ENCODE measurements at regions not wholly inside any gene's neighbourhood (a gene's known extent, or its start where the extent isn't known, plus 50 kb on each side); places are given as distances from the start of the nearest gene placed in this dataset.

- Histone ChIP-seq H3K27ac (ENCODE audit: extremely low read depth, low read depth, low read length) (no peak overlapping the region), H3K36me3 (ENCODE audit: control insufficient read depth in 2 of 2, insufficient read depth in 1 of 2, low read length in 2 of 2) (no peaks in the 10 kb centered on the region), H3K4me1 (ENCODE audit: control insufficient read depth, insufficient read depth, low read length) (no peaks in the 10 kb centered on the region), H3K4me3 (ENCODE audit: low read depth, low read length) (no peak overlapping the region), H3K9me3 (ENCODE audit: control insufficient read depth, insufficient read depth, low read depth, low read length) (no peaks in the 10 kb centered on the region)
- CTCF ChIA-PET = no interaction called here
- POLR2A ChIA-PET = no interaction called here
- TF ChIP-seq KLF9 (tag by site-specific recombination; IDR thresholded peaks at IDR 0.05; ENCODE audit: low read depth) = no peak
- no peak for TF ChIP-seq ZBTB8A (tag by site-specific recombination; IDR thresholded peaks at IDR 0.05)
- TF ChIP-seq ZNF10 (tag by site-specific recombination; IDR thresholded peaks at IDR 0.05) = no peak
- TF ChIP-seq KLF1 (tag by site-specific recombination; IDR thresholded peaks at IDR 0.05) = no peak
- no peak for TF ChIP-seq ZNF248 (tag by site-specific recombination; IDR thresholded peaks at IDR 0.05)
Measured at GRCh38 chr2:164224007-164224406, 397.3 kb downstream of the GRB14 start.

DNA sequence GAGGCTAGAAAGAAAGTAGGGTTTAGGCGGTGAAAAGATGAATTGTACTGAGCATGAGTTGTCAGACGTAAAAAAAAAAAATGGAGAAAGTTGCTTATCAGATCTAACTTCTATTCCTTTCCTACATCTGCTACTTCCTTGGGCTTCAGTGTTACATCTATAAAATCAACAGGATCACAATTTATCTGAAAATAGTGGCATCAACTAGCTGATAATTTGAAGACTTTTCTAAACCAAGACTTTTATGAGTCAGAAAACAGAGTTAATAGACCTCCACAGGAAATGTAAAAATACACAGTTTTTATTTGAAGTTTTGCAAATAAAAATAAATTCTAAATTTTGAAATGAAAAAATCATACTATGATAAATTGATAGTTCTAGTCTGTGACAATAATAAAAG lies 399.8 kb downstream of the GRB14 start:
- Histone ChIP-seq H3K4me1 (ENCODE audit: control insufficient read depth, insufficient read depth, low read length) (no peaks in the 10 kb centered on the region), H3K27ac (ENCODE audit: extremely low read depth, low read depth, low read length) (no peak overlapping the region), H3K9me3 (ENCODE audit: control insufficient read depth, insufficient read depth, low read depth, low read length) (no peaks in the 10 kb centered on the region), H3K36me3 (ENCODE audit: control insufficient read depth in 2 of 2, insufficient read depth in 1 of 2, low read length in 2 of 2) (no peaks in the 10 kb centered on the region), H3K4me3 (ENCODE audit: low read depth, low read length) (no peak overlapping the region)
- CTCF ChIA-PET = interaction anchor here (0.6 to 0.7 kb wide), 2 partner anchors 173 to 1112 kb away, joined by 3 to 4 read pairs; no protein-coding TSS in a partner anchor
- POLR2A ChIA-PET = no interaction called here
- no peak for TF ChIP-seq GFI1B (tag by site-specific recombination; IDR thresholded peaks at IDR 0.05)
- TF ChIP-seq ZNF214 (tag by site-specific recombination; IDR thresholded peaks at IDR 0.05; ENCODE audit: borderline replicate concordance) = no peak
- TF ChIP-seq ZNF274 (IDR thresholded peaks at IDR 0.05; ENCODE audit: low read length) = no peak
- TF ChIP-seq ZNF274 (tag by site-specific recombination; IDR thresholded peaks at IDR 0.05; ENCODE audit: borderline replicate concordance) = no peak
- TF ChIP-seq ZNF488 (tag by site-specific recombination; IDR thresholded peaks at IDR 0.05) = no peak
- no peak for TF ChIP-seq KLF1 (tag by site-specific recombination; IDR thresholded peaks at IDR 0.05)
- no peak for TF ChIP-seq ZNF555 (tag by site-specific recombination; conservative IDR thresholded peaks at IDR 0.05)
- no peak for TF ChIP-seq ZNF664 (tag by site-specific recombination; IDR thresholded peaks at IDR 0.05)
- TF ChIP-seq ZNF580 (tag by site-specific recombination; IDR thresholded peaks at IDR 0.05) = no peak
- no peak for TF ChIP-seq ZSCAN18 (tag by site-specific recombination; IDR thresholded peaks at IDR 0.05)
- TF ChIP-seq, protein P1, sequence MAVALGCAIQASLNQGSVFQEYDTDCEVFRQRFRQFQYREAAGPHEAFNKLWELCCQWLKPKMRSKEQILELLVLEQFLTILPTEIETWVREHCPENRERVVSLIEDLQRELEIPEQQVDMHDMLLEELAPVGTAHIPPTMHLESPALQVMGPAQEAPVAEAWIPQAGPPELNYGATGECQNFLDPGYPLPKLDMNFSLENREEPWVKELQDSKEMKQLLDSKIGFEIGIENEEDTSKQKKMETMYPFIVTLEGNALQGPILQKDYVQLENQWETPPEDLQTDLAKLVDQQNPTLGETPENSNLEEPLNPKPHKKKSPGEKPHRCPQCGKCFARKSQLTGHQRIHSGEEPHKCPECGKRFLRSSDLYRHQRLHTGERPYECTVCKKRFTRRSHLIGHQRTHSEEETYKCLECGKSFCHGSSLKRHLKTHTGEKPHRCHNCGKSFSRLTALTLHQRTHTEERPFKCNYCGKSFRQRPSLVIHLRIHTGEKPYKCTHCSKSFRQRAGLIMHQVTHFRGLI (tag by site-specific recombination; IDR thresholded peaks at IDR 0.05) = no peak
- TF ChIP-seq ZFP37 (tag by site-specific recombination; IDR thresholded peaks at IDR 0.05) = no peak
- TF ChIP-seq ZNF707 (tag by site-specific recombination; IDR thresholded peaks at IDR 0.05) = no peak
- TF ChIP-seq ZNF654 (tag by site-specific recombination; IDR thresholded peaks at IDR 0.05; ENCODE audit: low read depth) = no peak
- TF ChIP-seq KLF16 (tag by site-specific recombination; IDR thresholded peaks at IDR 0.05) = no peak
- TF ChIP-seq, protein P2, sequence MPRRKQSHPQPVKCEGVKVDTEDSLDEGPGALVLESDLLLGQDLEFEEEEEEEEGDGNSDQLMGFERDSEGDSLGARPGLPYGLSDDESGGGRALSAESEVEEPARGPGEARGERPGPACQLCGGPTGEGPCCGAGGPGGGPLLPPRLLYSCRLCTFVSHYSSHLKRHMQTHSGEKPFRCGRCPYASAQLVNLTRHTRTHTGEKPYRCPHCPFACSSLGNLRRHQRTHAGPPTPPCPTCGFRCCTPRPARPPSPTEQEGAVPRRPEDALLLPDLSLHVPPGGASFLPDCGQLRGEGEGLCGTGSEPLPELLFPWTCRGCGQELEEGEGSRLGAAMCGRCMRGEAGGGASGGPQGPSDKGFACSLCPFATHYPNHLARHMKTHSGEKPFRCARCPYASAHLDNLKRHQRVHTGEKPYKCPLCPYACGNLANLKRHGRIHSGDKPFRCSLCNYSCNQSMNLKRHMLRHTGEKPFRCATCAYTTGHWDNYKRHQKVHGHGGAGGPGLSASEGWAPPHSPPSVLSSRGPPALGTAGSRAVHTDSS (tag by site-specific recombination; IDR thresholded peaks at IDR 0.05) = no peak

Measured in HEK293 (cell line).